ENCODE measurements at regions not wholly inside any gene's neighbourhood (a gene's known extent, or its start where the extent isn't known, plus 50 kb on each side); places are given as distances from the start of the nearest gene placed in this dataset.

GRCh38 chr1:8238141-8239038, 79.5 kb upstream of the SLC45A1 start (continued):
- TF ChIP-seq RERE (CRISPR knock-in tag; IDR thresholded peaks at IDR 0.05; ENCODE audit: low read depth) (no peak), MAZ (IDR thresholded peaks at IDR 0.05; ENCODE audit: borderline replicate concordance, low read depth, low read length) (no peak), MAZ (CRISPR knock-in tag; IDR thresholded peaks at IDR 0.05; ENCODE audit: low read depth) (peak; percentile 9; the same call in 1 of the 2 replicates), HNRNPK (IDR thresholded peaks at IDR 0.05; ENCODE audit: low read depth, low read length, poor library complexity, severe bottlenecking) (peak; percentile 31)

GRCh38 chr1:8232036-8232757, 85.7 kb upstream of the SLC45A1 start:
- ChIA-PET POLR2A (no interaction called here), CTCF (ENCODE audit: low intra/inter-chr PET ratio, low total read pairs) (no interaction called here)
- no peak for FAIRE-seq
- Histone ChIP-seq H3K4me1 (ENCODE audit: insufficient read depth, low read length) (peaks cover 49% of the 10 kb centered on the region), H4K20me1 (ENCODE audit: insufficient read depth, low read length) (no peaks in the 10 kb centered on the region), H3K79me2 (ENCODE audit: insufficient read depth, low read length) (no peaks in the 10 kb centered on the region), H3K4me3 (replicated peaks in 1 of 3; ENCODE audit: insufficient read depth in 1 of 3, low read depth in 2 of 3, low read length in 3 of 3) (no peak overlapping the region), H3K4me2 (ENCODE audit: low read depth, low read length) (no peak overlapping the region), H2AFZ (ENCODE audit: low read length) (no peak overlapping the region), H3K9ac (ENCODE audit: insufficient read depth, low read depth, low read length) (no peak overlapping the region), H3K27ac (ENCODE audit: extremely low read length, insufficient read depth, low read length) (no peak overlapping the region), H3K27me3 (ENCODE audit: control insufficient read depth in 1 of 2, insufficient read depth in 2 of 2, low read length in 2 of 2) (no peaks in the 10 kb centered on the region), H3K9me3 (ENCODE audit: low read length) (no peaks in the 10 kb centered on the region), H3K36me3 (replicated peaks in 1 of 2; ENCODE audit: control insufficient read depth in 1 of 2, insufficient read depth in 2 of 2, low read length in 2 of 2) (no peaks in the 10 kb centered on the region)
- peak; percentile 62 for ATAC-seq
- DNase-seq (ENCODE audit: low spot score) = no peak
- BruUV-seq (replicated peaks) = no TSS peak
- WGBS (ENCODE audit: low lambda C conversion rate) = 82% methylated on average over 25 of the region's 25 CpGs
- in situ Hi-C loops (cut with HindIII; ENCODE audit: extremely low pct_ligation_motif_present, low pct_unique_long_range_greater_than_20kb) (loop anchor here (10.0 kb wide), 1 partner anchor 207 kb away; the partner anchor contains the start of gene ERRFI1), intact Hi-C loops (cut with micrococcal nuclease; ENCODE audit: unreplicated experiment) (no loop called here)
- TF ChIP-seq ZNF317 (CRISPR knock-in tag; IDR thresholded peaks at IDR 0.05) (no peak), HNRNPUL1 (IDR thresholded peaks at IDR 0.05; ENCODE audit: low read depth, low read length) (no peak), ARID5B (CRISPR knock-in tag; IDR thresholded peaks at IDR 0.05) (no peak), CREB3 (CRISPR knock-in tag; IDR thresholded peaks at IDR 0.05) (no peak), ZBTB38 (CRISPR knock-in tag; IDR thresholded peaks at IDR 0.05) (peak; percentile 86; the same call in 1 of the 2 replicates), RXRB (CRISPR knock-in tag; IDR thresholded peaks at IDR 0.05; ENCODE audit: borderline replicate concordance) (no peak)
